ENCODE measurements at regions not wholly inside any gene's neighbourhood (a gene's known extent, or its start where the extent isn't known, plus 50 kb on each side); places are given as distances from the start of the nearest gene placed in this dataset.
A peak's percentile ranks its signal among the peaks of the same experiment; 100 is the strongest.

DNA sequence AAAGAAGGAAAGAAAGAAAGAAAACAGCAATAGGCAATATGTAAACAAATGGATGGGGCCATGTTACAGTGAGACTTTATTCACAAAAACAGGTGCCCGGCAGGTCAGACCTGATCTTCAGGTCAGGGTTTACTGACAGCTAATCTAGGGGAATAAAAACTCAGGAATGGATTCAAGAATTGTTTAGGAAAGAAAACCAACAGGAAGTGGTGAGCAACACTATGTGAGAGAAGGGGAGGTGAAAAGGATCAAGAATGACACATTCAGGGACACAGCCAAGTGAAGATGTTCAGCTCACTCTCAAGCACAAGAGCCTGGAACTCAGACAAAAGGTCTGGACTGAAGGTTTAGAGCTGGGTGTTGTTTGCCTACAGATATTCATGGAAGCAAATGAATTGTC is 244.5 kb downstream of the EFNB2 start:
- 95% methylated on average over 1 of the region's 1 CpG for WGBS, 2 donors
- Histone ChIP-seq H3K4me1 (no peaks in the 10 kb centered on the region), H3K9me3 (no peaks in the 10 kb centered on the region), H3K27ac (no peak overlapping the region), H3K4me3 (replicated peaks in 1 of 3) (no peak overlapping the region), H3K36me3 (no peaks in the 10 kb centered on the region), H3K27me3 (no peaks in the 10 kb centered on the region)
- intact Hi-C loops (cut with DNase I): no loop called here
- no peak for DNase-seq
- TF ChIP-seq, protein P1, sequence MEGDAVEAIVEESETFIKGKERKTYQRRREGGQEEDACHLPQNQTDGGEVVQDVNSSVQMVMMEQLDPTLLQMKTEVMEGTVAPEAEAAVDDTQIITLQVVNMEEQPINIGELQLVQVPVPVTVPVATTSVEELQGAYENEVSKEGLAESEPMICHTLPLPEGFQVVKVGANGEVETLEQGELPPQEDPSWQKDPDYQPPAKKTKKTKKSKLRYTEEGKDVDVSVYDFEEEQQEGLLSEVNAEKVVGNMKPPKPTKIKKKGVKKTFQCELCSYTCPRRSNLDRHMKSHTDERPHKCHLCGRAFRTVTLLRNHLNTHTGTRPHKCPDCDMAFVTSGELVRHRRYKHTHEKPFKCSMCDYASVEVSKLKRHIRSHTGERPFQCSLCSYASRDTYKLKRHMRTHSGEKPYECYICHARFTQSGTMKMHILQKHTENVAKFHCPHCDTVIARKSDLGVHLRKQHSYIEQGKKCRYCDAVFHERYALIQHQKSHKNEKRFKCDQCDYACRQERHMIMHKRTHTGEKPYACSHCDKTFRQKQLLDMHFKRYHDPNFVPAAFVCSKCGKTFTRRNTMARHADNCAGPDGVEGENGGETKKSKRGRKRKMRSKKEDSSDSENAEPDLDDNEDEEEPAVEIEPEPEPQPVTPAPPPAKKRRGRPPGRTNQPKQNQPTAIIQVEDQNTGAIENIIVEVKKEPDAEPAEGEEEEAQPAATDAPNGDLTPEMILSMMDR (IDR thresholded peaks at IDR 0.05): no peak
- no peak for TF ChIP-seq POLR2A (IDR thresholded peaks at IDR 0.05)

DNA sequence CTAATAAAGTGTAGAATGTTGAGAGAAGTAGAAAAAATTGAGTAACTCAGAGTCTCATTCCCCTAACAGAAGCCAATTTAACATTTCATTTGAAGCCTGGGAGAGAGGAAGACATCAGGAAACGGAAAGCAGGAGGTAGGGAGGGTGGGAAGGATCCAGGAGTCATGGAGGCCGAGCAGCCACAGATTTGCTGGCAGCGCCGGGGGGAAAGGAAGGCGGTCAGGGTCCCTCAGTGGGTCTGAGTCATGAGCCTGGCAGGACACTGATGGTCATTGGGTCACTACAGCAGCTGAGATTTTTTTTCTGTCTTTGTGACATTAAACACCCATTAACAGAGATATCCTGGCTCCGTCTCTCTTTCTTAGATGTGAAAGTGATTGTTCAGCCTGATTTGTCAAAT is 248.1 kb downstream of the EFNB2 start:
- intact Hi-C loops (cut with DNase I): no loop called here
- H3K27me3 ChIP-seq: no peaks in the 10 kb centered on the region
- H3K4me1 ChIP-seq: no peaks in the 10 kb centered on the region
- no peaks in the 10 kb centered on the region for H3K36me3 ChIP-seq
- WGBS, 2 donors: 67 to 76% methylated on average over 6 of the region's 6 CpGs
- no peak overlapping the region for H3K4me3 ChIP-seq (replicated peaks in 1 of 3)
- peak; percentile 13 to 18 for DNase-seq
- H3K27ac ChIP-seq: no peak overlapping the region
- no peak for TF ChIP-seq POLR2A (IDR thresholded peaks at IDR 0.05)
- TF ChIP-seq, protein P1 (IDR thresholded peaks at IDR 0.05): no peak
- no peaks in the 10 kb centered on the region for H3K9me3 ChIP-seq

DNA sequence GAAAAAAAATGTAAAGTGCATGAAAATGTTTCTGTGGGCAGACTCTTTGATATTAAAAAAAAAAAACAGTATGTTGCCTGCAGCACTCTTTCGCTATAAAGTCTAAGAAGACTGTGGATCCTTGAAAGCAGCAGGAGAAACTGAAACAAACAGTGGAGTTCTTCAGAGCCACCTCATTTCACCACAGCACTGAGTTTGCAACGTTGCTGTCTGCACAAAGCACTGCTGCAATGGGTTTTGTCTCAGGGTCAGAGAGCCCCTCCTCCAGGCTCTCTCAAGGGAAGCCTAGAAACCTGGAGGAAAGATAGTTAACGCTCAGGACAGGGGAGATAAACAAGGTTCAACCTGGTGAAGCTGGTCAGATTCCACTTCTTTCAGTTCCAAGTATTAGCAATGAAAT is 248.7 kb downstream of the EFNB2 start:
- Histone ChIP-seq H3K27me3 (no peaks in the 10 kb centered on the region), H3K4me1 (no peaks in the 10 kb centered on the region), H3K36me3 (no peaks in the 10 kb centered on the region), H3K9me3 (no peaks in the 10 kb centered on the region), H3K4me3 (replicated peaks in 1 of 3) (no peak overlapping the region), H3K27ac (no peak overlapping the region)
- intact Hi-C loops (cut with DNase I): no loop called here
- 61% methylated on average over 3 of the region's 3 CpGs for whole genome bisulfite sequencing, 2 donors
- DNase-seq: no peak
- no peak for TF ChIP-seq POLR2A (IDR thresholded peaks at IDR 0.05)
- TF ChIP-seq, protein P1 (IDR thresholded peaks at IDR 0.05): no peak

DNA sequence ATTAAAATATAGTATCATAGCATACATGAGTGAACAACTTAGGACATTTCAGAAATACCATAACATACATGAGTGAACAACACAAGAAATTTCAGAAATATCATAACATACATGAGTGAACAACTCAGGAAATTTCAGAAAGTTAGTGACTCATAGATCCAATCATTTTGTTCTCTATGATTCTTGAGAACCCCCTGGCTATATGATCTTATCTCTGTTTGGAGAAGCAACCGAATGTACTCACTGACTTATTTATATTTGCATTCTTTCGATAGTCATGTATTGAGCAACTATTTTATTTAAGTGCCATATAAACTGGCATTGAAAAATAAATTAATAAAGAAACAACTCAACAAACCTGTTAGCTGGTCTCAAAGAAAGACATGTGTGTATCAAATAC is 251.1 kb downstream of the EFNB2 start:
- intact Hi-C loops (cut with DNase I): no loop called here
- 84 to 93% methylated on average over 2 of the region's 2 CpGs for WGBS, 2 donors
- TF ChIP-seq POLR2A (IDR thresholded peaks at IDR 0.05): no peak
- TF ChIP-seq, protein P1 (IDR thresholded peaks at IDR 0.05): no peak

DNA sequence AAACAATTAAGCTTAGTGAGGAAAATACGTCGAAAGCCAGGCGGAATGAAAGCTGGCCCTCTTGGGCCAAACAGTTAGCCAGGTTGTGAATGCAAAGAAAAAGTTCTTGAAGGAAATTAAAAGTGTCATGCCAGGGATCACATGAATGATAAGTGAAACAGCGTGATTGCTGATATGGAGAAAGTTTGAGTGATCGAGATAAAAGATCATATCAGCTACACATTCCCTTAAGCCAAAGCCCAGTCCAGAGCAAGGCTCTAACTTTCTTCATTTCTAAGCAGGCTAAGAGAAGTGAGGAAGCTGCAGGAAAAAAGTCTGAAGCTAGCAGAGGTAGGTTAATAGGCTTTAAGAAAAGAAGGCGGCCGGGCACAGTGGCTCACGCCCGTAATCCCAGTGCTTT is 254.0 kb downstream of the EFNB2 start:
- intact Hi-C loops (cut with DNase I): no loop called here
- no peaks in the 10 kb centered on the region for H3K9me3 ChIP-seq
- TF ChIP-seq POLR2A (IDR thresholded peaks at IDR 0.05): no peak
- TF ChIP-seq, protein P1 (IDR thresholded peaks at IDR 0.05): no peak
- no peaks in the 10 kb centered on the region for H3K36me3 ChIP-seq
- H3K4me3 ChIP-seq (replicated peaks in 1 of 3): no peak overlapping the region
- H3K27me3 ChIP-seq: no peaks in the 10 kb centered on the region
- 94% methylated on average over 8 to 9 of the region's 9 CpGs for WGBS, 2 donors
- no peak for DNase-seq
- no peaks in the 10 kb centered on the region for H3K4me1 ChIP-seq
- H3K27ac ChIP-seq: no peak overlapping the region

More for the DNA sequence above, 251.1 kb downstream of the EFNB2 start:
- Histone ChIP-seq H3K36me3 (no peaks in the 10 kb centered on the region), H3K4me1 (no peaks in the 10 kb centered on the region), H3K27me3 (no peaks in the 10 kb centered on the region), H3K9me3 (no peaks in the 10 kb centered on the region), H3K4me3 (replicated peaks in 1 of 3) (no peak overlapping the region), H3K27ac (no peak overlapping the region)
- DNase-seq: no peak

Measured in thyroid gland (tissue), 4 donors.